Right lobe of liver (tissue), 4 donors: ENCODE measurements at regions not wholly inside any gene's neighbourhood (a gene's known extent, or its start where the extent isn't known, plus 50 kb on each side); places are given as distances from the start of the nearest gene placed in this dataset.

Source experiments
- CTCF ChIP-seq, 4 donors: fragments of 200-600 bp in 3 of 4; fragments of 450-650 bp in 1 of 4; IDR thresholded peaks; one replicate each; pipeline versions ENCODE4 v1.5.1 to v1.8.0; 2016 to 2022; ENCODE audit warnings: antibody characterized with exemption in 4 of 4, mild to moderate bottlenecking in 2 of 4
- POLR2A ChIP-seq: fragments of 450-650 bp; IDR thresholded peaks from one replicate; pipeline ENCODE4 v1.6.1; 2017; ENCODE audit warnings: antibody characterized with exemption, mild to moderate bottlenecking
- donor health status: DM: no; HTN: no; CAD: no.
- donor health status: DM: no; HTN: no; CAD: no.
- donor health status: DM: no; HTN: yes; CAD: no.

DNA sequence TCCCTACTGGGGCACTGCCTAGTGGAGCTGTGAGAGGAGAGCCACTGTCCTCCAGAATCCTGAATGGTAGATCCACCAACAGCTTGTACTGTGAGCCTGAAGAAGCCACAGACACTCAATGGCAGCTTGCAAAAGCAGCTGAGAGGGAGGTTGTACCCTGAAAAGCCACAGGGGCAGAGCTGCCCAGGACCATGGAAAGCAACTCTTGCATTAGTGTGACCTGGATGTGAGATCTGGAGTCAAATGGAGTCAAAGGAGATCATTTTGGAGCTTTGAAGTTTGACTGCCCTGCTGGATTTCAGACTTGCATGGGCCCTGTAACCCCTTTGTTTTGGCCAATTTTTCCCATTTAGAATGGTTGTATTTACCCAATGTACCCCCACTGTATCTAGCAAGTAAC is 871.4 kb upstream of the PRMT6 start:
- TF ChIP-seq CTCF (IDR thresholded peaks at IDR 0.05) (no peak), POLR2A (no peak)
